DOHH2 (cell line): ENCODE measurements at regions not wholly inside any gene's neighbourhood (a gene's known extent, or its start where the extent isn't known, plus 50 kb on each side); places are given as distances from the start of the nearest gene placed in this dataset.

Experiments used
- H3F3A ChIP-seq: fragments of 200-600 bp; sonication (generic), shearing (Covaris generic); 2 replicates; pipeline ENCODE4 v1.6.0; 2016; ENCODE audit warnings: antibody characterized with exemption, mild to moderate bottlenecking; ENCODE audit not compliant: control insufficient read depth, insufficient read depth
- H3K27ac ChIP-seq: fragments of 200-600 bp; sonication (generic); 2 replicates; pipeline ENCODE4 v1.5.1; 2014; ENCODE audit warnings: low read depth, mild to moderate bottlenecking, low read length, moderate library complexity
- H3K27me3 ChIP-seq: fragments of 200-600 bp; sonication (generic); 2 replicates; pipeline ENCODE4 v1.6.1; 2014; ENCODE audit warnings: mild to moderate bottlenecking, low read length, mixed read lengths; ENCODE audit not compliant: control insufficient read depth
- H3K36me3 ChIP-seq: fragments of 200-600 bp; sonication (generic); 2 replicates; pipeline ENCODE4 v1.6.1; 2014; ENCODE audit warnings: mild to moderate bottlenecking, low read length, moderate library complexity, mixed read lengths; ENCODE audit not compliant: control insufficient read depth
- H3K4me1 ChIP-seq: fragments of 200-600 bp; sonication (generic); 2 replicates; pipeline ENCODE4 v1.6.1; 2014; ENCODE audit warnings: mild to moderate bottlenecking, low read length, mixed read lengths; ENCODE audit not compliant: control insufficient read depth
- H3K4me2 ChIP-seq: fragments of 200-600 bp; sonication (generic); 2 replicates; pipeline ENCODE4 v1.6.0; 2014; ENCODE audit warnings: mild to moderate bottlenecking, low read length, moderate library complexity
- H3K4me3 ChIP-seq: fragments of 200-600 bp; sonication (generic); 2 replicates; pipeline ENCODE4 v1.5.1; 2014; ENCODE audit warnings: mild to moderate bottlenecking, low read length, mixed read lengths
- H3K79me2 ChIP-seq: fragments of 200-600 bp; sonication (generic); 2 replicates; pipeline ENCODE4 v1.6.1; 2014; ENCODE audit warnings: mild to moderate bottlenecking, low read length, mixed read lengths; ENCODE audit not compliant: control insufficient read depth
- H3K9me2 ChIP-seq: fragments of 200-600 bp; sonication (generic); replicated peaks from 2 replicates; pipeline ENCODE4 v1.6.1; 2014; ENCODE audit warnings: mild to moderate bottlenecking, low read length, mixed read lengths; ENCODE audit not compliant: control insufficient read depth
- H3K9me3 ChIP-seq: fragments of 200-600 bp; sonication (generic); 2 replicates; pipeline ENCODE4 v1.6.1; 2014; ENCODE audit warnings: antibody characterized with exemption, low read length, mixed read lengths; ENCODE audit not compliant: control insufficient read depth, insufficient read depth
- H4K20me1 ChIP-seq: fragments of 200-600 bp; sonication (generic); 2 replicates; pipeline ENCODE4 v1.6.0; 2014; ENCODE audit warnings: low read depth, mild to moderate bottlenecking, antibody characterized with exemption, low read length, moderate library complexity; ENCODE audit not compliant: control insufficient read depth, insufficient read depth
- EZH2phosphoT487 ChIP-seq: fragments of 200-600 bp; sonication (generic); IDR thresholded peaks from 2 replicates; pipeline ENCODE4 v1.6.1; 2017; ENCODE audit warnings: borderline replicate concordance, mild to moderate bottlenecking, antibody characterized with exemption, low read length, moderate library complexity, mixed read lengths
- TF ChIP-seq, protein P1 (sequence below): fragments of 200-600 bp; sonication (generic); IDR thresholded peaks from one replicate; pipeline ENCODE4 v1.5.1; 2014; ENCODE audit warnings: antibody characterized with exemption, mild to moderate bottlenecking, low read depth, low read length; ENCODE audit not compliant: poor library complexity, severe bottlenecking

DNA sequence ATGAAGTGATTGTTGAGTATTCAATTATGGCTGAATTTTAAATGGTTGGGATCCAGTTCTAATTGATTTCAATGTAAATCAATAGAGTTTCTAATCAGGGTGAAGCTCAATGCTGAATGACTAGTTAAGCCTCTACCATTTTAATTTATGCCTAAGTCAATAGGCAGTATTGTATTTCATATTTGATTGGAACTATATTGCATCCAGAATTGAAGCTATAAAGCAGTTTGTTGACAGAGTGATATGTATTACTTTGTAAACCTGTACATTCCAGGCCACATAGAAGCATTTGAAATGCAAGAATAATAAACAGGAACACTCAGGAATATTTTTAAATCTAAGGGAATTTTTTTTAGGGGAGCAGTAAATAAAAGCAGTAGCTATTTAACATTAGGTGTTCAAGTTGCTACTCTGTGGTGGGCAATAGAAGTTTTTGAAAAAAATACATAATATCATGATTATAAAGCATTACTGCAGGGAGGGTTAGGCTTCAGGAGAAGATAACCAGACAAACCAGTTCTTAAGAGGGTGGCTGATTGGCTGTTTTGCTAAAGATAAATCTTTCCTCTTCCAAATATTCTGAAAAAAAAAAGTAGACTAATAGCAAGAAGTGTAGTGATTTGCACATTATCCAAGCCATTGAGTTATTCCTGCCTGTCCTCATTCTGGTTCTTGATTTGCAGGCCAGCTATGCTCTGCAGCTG, 492.0 kb upstream of the MEF2C start:
- TF ChIP-seq, protein P1, sequence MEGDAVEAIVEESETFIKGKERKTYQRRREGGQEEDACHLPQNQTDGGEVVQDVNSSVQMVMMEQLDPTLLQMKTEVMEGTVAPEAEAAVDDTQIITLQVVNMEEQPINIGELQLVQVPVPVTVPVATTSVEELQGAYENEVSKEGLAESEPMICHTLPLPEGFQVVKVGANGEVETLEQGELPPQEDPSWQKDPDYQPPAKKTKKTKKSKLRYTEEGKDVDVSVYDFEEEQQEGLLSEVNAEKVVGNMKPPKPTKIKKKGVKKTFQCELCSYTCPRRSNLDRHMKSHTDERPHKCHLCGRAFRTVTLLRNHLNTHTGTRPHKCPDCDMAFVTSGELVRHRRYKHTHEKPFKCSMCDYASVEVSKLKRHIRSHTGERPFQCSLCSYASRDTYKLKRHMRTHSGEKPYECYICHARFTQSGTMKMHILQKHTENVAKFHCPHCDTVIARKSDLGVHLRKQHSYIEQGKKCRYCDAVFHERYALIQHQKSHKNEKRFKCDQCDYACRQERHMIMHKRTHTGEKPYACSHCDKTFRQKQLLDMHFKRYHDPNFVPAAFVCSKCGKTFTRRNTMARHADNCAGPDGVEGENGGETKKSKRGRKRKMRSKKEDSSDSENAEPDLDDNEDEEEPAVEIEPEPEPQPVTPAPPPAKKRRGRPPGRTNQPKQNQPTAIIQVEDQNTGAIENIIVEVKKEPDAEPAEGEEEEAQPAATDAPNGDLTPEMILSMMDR, result no peak
- no peak for TF ChIP-seq EZH2phosphoT487
- Histone ChIP-seq H3K27me3 (no peaks in the 10 kb centered on the region), H3K4me1 (no peaks in the 10 kb centered on the region), H3K27ac (no peak overlapping the region), H3K9me3 (no peaks in the 10 kb centered on the region), H3K79me2 (no peaks in the 10 kb centered on the region), H4K20me1 (no peaks in the 10 kb centered on the region), H3K4me3 (no peak overlapping the region), H3K9me2 (no peaks in the 10 kb centered on the region), H3K36me3 (no peaks in the 10 kb centered on the region), H3F3A (no peaks in the 10 kb centered on the region), H3K4me2 (no peak overlapping the region)

DNA sequence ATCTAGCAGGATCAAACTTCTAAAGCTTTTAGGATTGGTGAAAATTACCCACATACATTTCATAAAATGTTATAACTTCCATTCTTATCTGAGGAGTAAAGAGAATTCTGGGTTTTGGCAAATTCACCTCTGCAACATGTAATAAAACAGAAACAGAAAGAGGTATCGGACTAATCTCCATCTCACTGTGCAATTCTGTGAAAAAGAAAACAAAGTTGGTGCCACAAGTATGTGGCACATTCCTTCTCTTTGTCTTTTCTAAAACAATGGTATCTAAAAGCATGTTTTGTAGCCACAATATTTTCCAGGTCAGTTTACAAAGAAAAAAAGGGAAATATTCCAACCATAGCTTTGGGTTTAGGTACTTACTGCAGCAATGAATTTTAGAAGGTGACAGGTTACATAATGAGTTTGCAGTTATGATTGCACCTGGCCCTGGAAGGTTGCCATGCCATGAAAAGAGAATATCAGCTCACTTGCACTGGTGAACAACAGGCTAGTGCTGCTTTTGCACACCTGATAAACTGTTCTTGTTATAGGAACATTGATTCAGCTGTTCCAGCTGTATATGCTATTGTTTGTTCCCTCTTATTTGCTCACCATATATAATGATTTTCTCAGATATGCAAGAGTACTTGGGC, 491.3 kb upstream of the MEF2C start:
- H3K9me3 ChIP-seq, result no peaks in the 10 kb centered on the region
- H4K20me1 ChIP-seq, result no peaks in the 10 kb centered on the region
- no peaks in the 10 kb centered on the region for H3K79me2 ChIP-seq
- TF ChIP-seq, protein P1, result no peak
- TF ChIP-seq EZH2phosphoT487, result no peak
- no peaks in the 10 kb centered on the region for H3F3A ChIP-seq
- no peaks in the 10 kb centered on the region for H3K36me3 ChIP-seq
- no peak overlapping the region for H3K4me2 ChIP-seq
- no peaks in the 10 kb centered on the region for H3K9me2 ChIP-seq
- no peaks in the 10 kb centered on the region for H3K4me1 ChIP-seq
- no peaks in the 10 kb centered on the region for H3K27me3 ChIP-seq
- H3K27ac ChIP-seq, result no peak overlapping the region
- H3K4me3 ChIP-seq, result no peak overlapping the region

DNA sequence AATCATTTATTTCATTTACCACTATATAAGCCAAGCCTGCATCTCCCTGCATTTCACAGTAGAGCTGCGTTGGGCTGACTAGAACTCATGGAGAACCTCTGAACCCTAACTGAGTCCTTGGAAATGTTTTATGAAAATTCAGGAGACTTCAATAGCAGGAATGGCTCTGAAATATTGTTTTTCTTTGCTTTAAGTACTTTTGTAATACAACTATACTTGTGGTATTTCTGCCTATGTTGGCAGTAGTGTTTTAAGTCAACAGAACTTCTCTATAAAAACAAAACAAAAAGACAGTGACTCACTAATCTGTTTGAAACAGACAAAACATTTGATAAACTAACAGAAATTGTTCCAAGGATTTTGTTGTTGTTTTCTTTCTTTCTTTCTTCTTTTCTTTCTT, 489.2 kb upstream of the MEF2C start:
- no peak overlapping the region for H3K4me2 ChIP-seq
- H3K9me2 ChIP-seq, result no peaks in the 10 kb centered on the region
- H3K4me3 ChIP-seq, result no peak overlapping the region
- no peaks in the 10 kb centered on the region for H3K4me1 ChIP-seq
- no peaks in the 10 kb centered on the region for H3K27me3 ChIP-seq
- no peaks in the 10 kb centered on the region for H3F3A ChIP-seq
- TF ChIP-seq, protein P1, result no peak
- TF ChIP-seq EZH2phosphoT487, result no peak
- no peak overlapping the region for H3K27ac ChIP-seq
- H3K36me3 ChIP-seq, result no peaks in the 10 kb centered on the region
- no peaks in the 10 kb centered on the region for H3K79me2 ChIP-seq
- no peaks in the 10 kb centered on the region for H4K20me1 ChIP-seq
- H3K9me3 ChIP-seq, result no peaks in the 10 kb centered on the region
